ENCODE measurements at regions not wholly inside any gene's neighbourhood (a gene's known extent, or its start where the extent isn't known, plus 50 kb on each side); places are given as distances from the start of the nearest gene placed in this dataset.
A peak's percentile ranks its signal among the peaks of the same experiment; 100 is the strongest.

GRCh38 chr9:29793970-29794369 lies 2220.7 kb upstream of the C9orf72 start:
- no peak for DNase-seq

DNA sequence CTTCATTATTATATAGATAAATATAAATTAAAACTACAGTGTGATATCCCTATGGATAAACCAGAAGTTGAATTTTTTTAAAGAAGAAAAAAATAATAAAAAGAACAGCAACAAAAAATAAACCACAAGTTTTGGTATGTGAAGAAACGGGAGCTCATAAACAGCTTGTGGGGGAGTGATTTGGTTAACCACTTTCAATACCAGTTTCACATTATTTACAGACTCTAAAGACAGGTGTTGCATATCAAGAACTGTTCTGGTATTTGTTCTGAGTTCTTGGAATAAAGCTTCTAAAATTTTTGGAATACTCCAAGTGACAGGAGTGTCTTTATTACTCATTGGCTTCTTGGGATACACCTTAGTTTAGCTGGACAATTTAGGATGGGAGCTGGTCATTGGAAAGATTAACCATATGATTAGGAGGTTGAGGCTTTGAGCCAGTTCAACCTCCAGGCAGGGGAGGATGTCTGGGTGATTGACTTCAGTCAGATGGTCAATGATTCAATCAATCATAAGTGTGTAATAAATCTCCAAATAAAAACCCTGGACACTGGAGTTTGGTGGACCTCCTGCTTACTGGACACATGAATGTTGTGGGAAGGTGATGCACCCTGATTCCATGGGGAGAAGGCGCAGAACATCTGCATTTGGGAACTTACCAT lies 2223.1 kb upstream of the C9orf72 start:
- no peak for DNase-seq

GRCh38 chr9:29798599-29798998 lies 2225.3 kb upstream of the C9orf72 start:
- no peak for DNase-seq

DNA sequence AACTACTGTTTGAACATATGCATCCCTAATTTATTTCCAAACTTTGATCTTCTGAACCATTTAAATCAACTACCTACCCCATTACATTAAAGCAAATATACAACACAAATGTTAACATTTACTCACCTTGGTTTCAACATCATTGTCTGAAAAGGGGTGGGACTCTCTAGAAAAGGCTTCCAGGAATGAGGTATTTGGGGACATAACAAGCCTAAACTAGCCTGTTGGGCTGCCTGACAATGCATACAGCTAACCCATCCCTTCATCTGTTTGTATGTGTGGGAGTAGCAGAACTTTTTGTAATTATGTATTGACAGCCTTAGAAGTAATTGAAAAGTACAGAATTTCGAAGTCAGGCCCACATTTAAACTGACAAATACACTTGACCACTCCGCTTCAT lies 2225.9 kb upstream of the C9orf72 start:
- no peak for DNase-seq

GRCh38 chr9:29800821-29801220 lies 2227.5 kb upstream of the C9orf72 start:
- DNase-seq = peak in 1 of 2 experiments; percentile 35

DNA sequence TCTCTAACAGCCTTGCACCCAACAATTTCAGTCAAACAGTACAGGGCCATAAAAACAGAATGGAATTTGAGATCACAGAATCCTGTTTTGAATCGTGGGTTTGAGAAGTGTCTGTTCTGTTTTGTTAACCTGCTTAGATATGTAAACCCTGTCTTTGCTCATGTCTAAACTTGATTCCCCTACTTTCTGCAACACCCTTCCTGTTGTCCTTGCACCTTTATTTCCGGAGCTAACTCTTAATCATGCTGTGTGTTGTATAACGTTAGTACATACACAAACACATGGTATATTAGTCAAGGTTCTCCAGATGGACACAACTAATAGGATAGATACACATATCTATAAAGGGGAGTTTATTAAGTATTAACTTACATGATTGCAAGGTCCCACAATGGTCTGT lies 2229.2 kb upstream of the C9orf72 start:
- no peak for DNase-seq

- DNase-seq = no peak
Measured at GRCh38 chr9:29806937-29807618, 2233.8 kb upstream of the C9orf72 start.

DNA sequence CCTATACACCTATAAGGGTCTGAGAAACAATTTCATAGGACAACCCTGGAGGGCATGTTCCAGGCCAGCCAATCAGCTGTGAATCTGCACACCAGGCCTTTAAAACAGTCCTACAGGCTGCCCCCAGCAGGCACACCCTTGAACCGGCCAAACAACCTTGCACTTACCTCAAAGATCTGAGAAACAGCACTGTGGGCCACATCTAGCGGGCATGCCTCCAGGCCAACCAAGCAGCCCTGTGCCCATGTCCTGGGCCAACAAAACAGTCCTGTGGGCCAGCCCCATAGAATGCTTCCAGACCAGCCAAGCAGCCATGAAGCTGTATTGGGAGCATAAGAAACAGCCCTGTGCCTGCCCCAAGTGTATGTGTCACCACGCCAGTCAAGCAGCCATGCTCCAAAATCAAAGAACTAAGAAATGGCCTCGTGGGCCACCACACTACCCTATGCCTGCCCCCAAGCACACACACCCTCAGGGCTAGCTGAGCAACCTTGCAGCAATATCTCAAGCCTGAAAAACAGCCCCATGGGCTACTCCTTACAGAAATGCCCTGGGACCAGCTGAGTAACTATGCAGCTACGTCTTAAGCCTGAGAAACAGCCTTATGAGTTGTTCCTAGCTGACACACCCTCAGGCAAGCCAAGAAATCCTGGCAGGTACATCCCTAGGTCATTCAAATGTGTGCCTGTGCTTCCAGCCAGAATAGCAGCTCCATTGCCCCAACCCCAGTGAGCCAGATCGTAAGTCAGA lies 2243.8 kb upstream of the C9orf72 start:
- no peak for DNase-seq

- no peak for DNase-seq
Measured at GRCh38 chr9:29822458-29822857, 2249.2 kb upstream of the C9orf72 start.

- no peak for DNase-seq
Measured at GRCh38 chr9:29826421-29826820, 2253.1 kb upstream of the C9orf72 start.

- peak; percentile 59 to 74 for DNase-seq
Measured at GRCh38 chr9:29830821-29831220, 2257.5 kb upstream of the C9orf72 start.

DNA sequence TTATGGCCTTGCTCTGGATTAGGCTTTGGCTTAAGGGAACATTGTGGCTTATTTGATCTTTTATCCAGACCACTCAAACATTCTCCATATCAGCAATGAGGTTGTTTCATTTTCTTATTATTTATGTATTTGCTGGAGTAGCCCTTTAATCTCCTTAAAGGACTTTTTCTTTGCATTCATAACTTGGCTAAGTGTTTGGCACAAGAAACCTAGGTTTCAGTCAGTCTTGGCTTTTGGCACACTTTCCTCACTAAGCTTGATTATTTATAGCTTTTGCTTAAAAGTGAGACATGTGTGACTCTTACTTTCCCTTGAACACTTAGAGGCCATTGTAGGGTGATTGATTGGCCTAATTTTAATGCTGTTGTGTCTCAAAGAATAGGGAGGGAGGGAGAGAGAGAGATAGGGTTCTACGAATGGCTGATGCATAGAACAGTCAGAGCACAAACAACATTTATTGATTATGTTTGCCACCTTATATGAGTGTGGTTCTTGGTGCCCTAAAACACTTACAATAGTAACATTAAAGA lies 2265.3 kb upstream of the C9orf72 start:
- no peak for DNase-seq

- no peak for DNase-seq
Measured at GRCh38 chr9:29844251-29844650, 2271.0 kb upstream of the C9orf72 start.

- DNase-seq = no peak
Measured at GRCh38 chr9:29850664-29851063, 2277.4 kb upstream of the C9orf72 start.

GRCh38 chr9:29861803-29862202 lies 2288.5 kb upstream of the C9orf72 start:
- DNase-seq = no peak

- no peak for DNase-seq
Measured at GRCh38 chr9:29865764-29866313, 2292.6 kb upstream of the C9orf72 start.

DNA sequence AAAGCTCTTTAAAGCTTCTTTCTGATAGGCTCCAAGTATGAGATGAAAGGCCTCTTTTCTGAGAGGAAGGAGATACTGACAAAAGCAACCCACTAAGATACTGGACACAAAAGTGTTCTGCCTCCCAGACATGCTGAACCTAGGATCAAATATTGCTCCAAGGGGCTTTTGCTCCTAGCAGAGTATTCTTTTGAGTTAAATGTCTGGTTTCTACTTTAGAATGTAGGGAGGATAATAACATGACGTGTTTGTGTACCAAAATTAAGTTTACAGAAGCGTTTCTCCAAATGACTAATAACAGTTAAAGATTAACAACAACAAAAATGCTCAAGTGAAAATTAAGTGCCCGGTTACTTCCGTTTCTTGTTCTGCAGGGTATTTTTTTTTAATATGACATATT lies 2293.3 kb upstream of the C9orf72 start:
- DNase-seq = no peak

GRCh38 chr9:29873579-29873978 lies 2300.3 kb upstream of the C9orf72 start:
- DNase-seq = no peak

- no peak for DNase-seq
Measured at GRCh38 chr9:29875547-29875946, 2302.3 kb upstream of the C9orf72 start.

DNA sequence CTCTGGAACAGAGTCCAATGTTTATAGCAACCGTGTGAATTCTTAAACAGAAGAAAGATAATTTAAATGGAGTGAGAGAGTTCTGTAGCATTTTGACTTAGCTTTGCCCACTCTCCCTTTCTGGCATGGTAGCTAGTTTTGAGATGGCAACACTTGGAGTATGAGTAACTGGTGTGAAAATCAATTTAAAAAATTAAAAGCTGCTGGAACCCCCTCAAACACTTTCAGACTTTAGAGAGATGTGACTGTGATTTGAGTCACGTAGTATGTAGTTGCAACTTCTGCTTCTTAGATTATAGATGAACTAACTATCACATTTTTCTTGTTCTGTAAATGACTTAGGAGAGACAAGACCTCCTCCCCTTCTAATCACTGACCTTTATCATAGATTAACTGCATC lies 2309.5 kb upstream of the C9orf72 start:
- DNase-seq = no peak

- no peak for DNase-seq
Measured at GRCh38 chr9:29906065-29906464, 2332.8 kb upstream of the C9orf72 start.

DNA sequence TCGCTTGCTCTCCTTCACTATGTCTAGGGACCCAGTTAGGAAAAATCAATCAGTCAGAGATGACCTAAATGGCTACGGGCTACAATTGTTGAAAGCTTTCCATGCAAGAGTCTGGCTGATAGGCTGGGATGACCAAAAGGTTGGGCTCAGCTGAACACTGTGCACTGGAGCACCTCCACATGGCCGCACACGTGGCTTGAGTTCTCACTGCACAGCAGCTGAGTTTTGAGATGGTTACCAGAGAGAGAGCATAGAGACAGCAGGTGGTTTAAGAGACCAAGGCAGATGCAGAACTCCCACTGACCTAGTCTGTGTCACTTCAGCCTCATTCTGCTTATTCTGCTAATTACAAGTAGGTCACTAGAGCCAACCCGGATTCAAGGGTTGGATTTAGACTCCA lies 2354.8 kb upstream of the C9orf72 start:
- DNase-seq = no peak

GRCh38 chr9:29939559-29939958 lies 2366.3 kb upstream of the C9orf72 start:
- DNase-seq = no peak

DNA sequence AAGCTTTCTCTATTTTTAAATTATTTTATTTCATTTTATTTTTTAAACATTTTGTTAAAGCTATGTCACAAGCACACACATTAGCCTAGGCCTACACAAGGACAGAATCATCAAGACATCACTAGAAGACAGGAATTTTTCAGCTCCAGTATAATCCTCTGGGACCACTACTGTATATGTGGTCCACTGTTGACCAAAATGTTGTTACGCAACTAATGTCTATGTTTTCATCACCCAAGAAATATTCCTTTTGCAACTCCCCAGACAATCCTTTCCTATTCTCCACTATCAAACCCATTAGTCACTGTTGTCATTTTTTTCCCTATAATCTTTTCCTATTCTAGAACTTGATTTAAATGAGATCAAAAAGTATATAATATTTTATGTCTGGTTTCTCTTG lies 2371.7 kb upstream of the C9orf72 start:
- no peak for DNase-seq
